AG10803 (cell line): ENCODE measurements at regions not wholly inside any gene's neighbourhood (a gene's known extent, or its start where the extent isn't known, plus 50 kb on each side); places are given as distances from the start of the nearest gene placed in this dataset.

Experiments used
- DNase-seq: peaks from one replicate; pipeline ENCODE4 v3.0.0; 2010; ENCODE audit warnings: low read depth
- H3K4me3 ChIP-seq: 2 replicates; pipeline ENCODE4 v1.5.1; 2011; ENCODE audit warnings: mild to moderate bottlenecking, low read length, control low read depth
- CTCF ChIP-seq: conservative IDR thresholded peaks from 2 replicates; pipeline ENCODE4 v1.5.1; 2011; ENCODE audit warnings: mild to moderate bottlenecking, low read length, control low read depth, inconsistent platforms

GRCh38 chr5:167903243-167903642, 388.2 kb upstream of the WWC1 start:
- H3K4me3 ChIP-seq, result no peak overlapping the region
- TF ChIP-seq CTCF, result no peak
- DNase-seq, result no peak

- no peak overlapping the region for H3K4me3 ChIP-seq
- no peak for TF ChIP-seq CTCF
- peak; percentile 76 for DNase-seq
Measured at GRCh38 chr5:167903659-167904058, 387.8 kb upstream of the WWC1 start.

GRCh38 chr5:167905919-167906853, 385.3 kb upstream of the WWC1 start:
- no peak overlapping the region for H3K4me3 ChIP-seq
- no peak for DNase-seq
- no peak for TF ChIP-seq CTCF

- no peak for DNase-seq
- no peak for TF ChIP-seq CTCF
- H3K4me3 ChIP-seq, result no peak overlapping the region
Measured at GRCh38 chr5:167908606-167909005, 382.8 kb upstream of the WWC1 start.

- no peak for DNase-seq
- no peak for TF ChIP-seq CTCF
- H3K4me3 ChIP-seq, result no peak overlapping the region
Measured at GRCh38 chr5:167912941-167913665, 378.3 kb upstream of the WWC1 start.

GRCh38 chr5:167915237-167915636, 376.2 kb upstream of the WWC1 start:
- no peak for DNase-seq
- H3K4me3 ChIP-seq, result no peak overlapping the region
- no peak for TF ChIP-seq CTCF
